Heart right ventricle (tissue), 16 donors: ENCODE measurements at regions not wholly inside any gene's neighbourhood (a gene's known extent, or its start where the extent isn't known, plus 50 kb on each side); places are given as distances from the start of the nearest gene placed in this dataset.

Source experiments
- ATAC-seq, 8 donors: fragments of 200-7000 bp; cut with Tn5 transposase; one replicate each; pipeline ENCODE4 v1.9.1; 2020; ENCODE audit warnings: mild to moderate bottlenecking in 8 of 8, moderate library complexity in 8 of 8, moderate number of reproducible peaks in 1 of 8
- DNase-seq, 2 donors: peaks; one replicate each; pipeline ENCODE4 v3.0.0-alpha.2; 2020
- H3K27ac ChIP-seq, 10 donors: fragments of 200-600 bp; sonication (generic) in 2 of 10; one replicate each; pipeline versions ENCODE4 v1.5.0 to v1.8.0; 2020 to 2022; ENCODE audit warnings: mild to moderate bottlenecking in 3 of 10
- H3K27me3 ChIP-seq, 7 donors: fragments of 200-600 bp; one replicate each; pipeline ENCODE4 v1.8.0; 2021 to 2022; ENCODE audit warnings: mild to moderate bottlenecking in 2 of 7
- H3K36me3 ChIP-seq, 9 donors: fragments of 200-600 bp; sonication (generic) in 1 of 9; one replicate each; pipeline versions ENCODE4 v1.5.0 to v1.8.0; 2020 to 2022; ENCODE audit warnings: mild to moderate bottlenecking in 2 of 9
- H3K4me1 ChIP-seq, 9 donors: fragments of 200-600 bp; sonication (generic) in 1 of 9; one replicate each; pipeline versions ENCODE4 v1.5.0 to v1.8.0; 2020 to 2022; ENCODE audit warnings: mild to moderate bottlenecking in 4 of 9
- H3K4me3 ChIP-seq, 10 donors: fragments of 200-600 bp; sonication (generic) in 2 of 10; one replicate each; pipeline versions ENCODE4 v1.5.0 to v1.8.0; 2020 to 2022; ENCODE audit warnings: mild to moderate bottlenecking in 7 of 10, moderate library complexity in 2 of 10
- H3K9me3 ChIP-seq, 11 donors: fragments of 200-600 bp in 10 of 11; sonication (generic) in 2 of 11; one replicate each; pipeline versions ENCODE4 v1.5.0 to v1.8.0; 2013 to 2022; ENCODE audit warnings: mild to moderate bottlenecking in 2 of 11, control low read depth in 1 of 11, moderate library complexity in 1 of 11
- WGBS, 2 donors: extraction: QIAGEN DNeasy Blood & Tissue Kit; methylation state at CpG; one replicate each; pipeline ENCODE4 v1.1.7; 2013; ENCODE audit warnings: inconsistent platforms in 1 of 2; 5-methylcytosine and 5-hydroxymethylcytosine counted together
- intact Hi-C, 10 donors: fragments of 100-400 bp; cut with DNase I; formaldehyde crosslinking; loops; one replicate each; pipeline versions ENCODE4 v1.11.1 to v1.14.2; 2022
- TF ChIP-seq, protein P1 (sequence below), 9 donors: fragments of 200-600 bp; sonication (generic) in 2 of 9; IDR thresholded peaks; one replicate each; pipeline versions ENCODE4 v1.5.0 to v1.8.0; 2021 to 2022; ENCODE audit warnings: antibody characterized with exemption in 9 of 9, mild to moderate bottlenecking in 5 of 9, moderate library complexity in 1 of 9
- donor health status: Arrhythmogenic right ventricular cardiomyopathy.
- donor health status: ischemic (EF 13 %, LVEDD 7.1; RV severe dilation, severe dysfunction).
- donor health status: healthy with polysubstance abuse.
- donor health status: DM: no; HTN: yes; CAD: no.
- donor health status: DM: no; HTN: no; CAD: no.
- donor health status: ischemic (EF 25% LVEDD 6.9; RV normal size, moderate dysfunction).
- donor health status: ischemic (EF 25% LVEDD 5.7; RV mildly dilated, moderate dysfunction).
- donor health status: healthy.
- donor health status: DM: yes; HTN: yes; CAD: no.
- donor health status: Ischemic cardiomyopathy.
- donor health status: ischemic (EF 35%, LVEDD 5.7; RV mildly dilated, moderate dysfunction).
- donor health status: nonischemic (EF 11% LVEDD 7.7; RV severe dilation, severe dysfunction).
- donor health status: DM: yes; HTN: yes; CAD: no.
- donor health status: PGD.
- donor health status: ischemic (EF 29% LVEDD 5.4; RV normal size, mild dysfunction).
- donor health status: nonischemic (EF 23%, LVEDD 6.1; RV moderate dilation, normal function).

DNA sequence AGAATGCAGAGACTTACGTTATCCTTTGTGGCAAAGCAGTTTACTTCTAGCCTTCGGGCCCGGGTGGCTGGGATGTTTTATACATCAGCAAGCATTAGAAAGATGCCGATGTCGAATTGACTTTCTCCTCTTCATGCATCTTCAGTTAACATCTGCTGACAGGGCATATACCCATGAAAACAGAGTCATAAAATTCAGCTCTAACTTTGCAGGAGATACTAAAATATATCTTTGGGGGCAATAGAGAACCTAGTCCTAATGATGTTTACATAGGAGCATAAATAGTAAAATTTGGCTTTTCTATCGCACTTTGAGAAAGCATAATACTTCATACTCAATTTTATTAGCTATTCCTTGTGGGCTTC lies 247.9 kb downstream of the PRELID2 start:
- WGBS, 2 donors: 89 to 90% methylated on average over 6 of the region's 6 CpGs
- H3K27me3 ChIP-seq: no peaks in the 10 kb centered on the region
- TF ChIP-seq, protein P1, sequence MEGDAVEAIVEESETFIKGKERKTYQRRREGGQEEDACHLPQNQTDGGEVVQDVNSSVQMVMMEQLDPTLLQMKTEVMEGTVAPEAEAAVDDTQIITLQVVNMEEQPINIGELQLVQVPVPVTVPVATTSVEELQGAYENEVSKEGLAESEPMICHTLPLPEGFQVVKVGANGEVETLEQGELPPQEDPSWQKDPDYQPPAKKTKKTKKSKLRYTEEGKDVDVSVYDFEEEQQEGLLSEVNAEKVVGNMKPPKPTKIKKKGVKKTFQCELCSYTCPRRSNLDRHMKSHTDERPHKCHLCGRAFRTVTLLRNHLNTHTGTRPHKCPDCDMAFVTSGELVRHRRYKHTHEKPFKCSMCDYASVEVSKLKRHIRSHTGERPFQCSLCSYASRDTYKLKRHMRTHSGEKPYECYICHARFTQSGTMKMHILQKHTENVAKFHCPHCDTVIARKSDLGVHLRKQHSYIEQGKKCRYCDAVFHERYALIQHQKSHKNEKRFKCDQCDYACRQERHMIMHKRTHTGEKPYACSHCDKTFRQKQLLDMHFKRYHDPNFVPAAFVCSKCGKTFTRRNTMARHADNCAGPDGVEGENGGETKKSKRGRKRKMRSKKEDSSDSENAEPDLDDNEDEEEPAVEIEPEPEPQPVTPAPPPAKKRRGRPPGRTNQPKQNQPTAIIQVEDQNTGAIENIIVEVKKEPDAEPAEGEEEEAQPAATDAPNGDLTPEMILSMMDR (IDR thresholded peaks at IDR 0.05): no peak

GRCh38 chr5:145586661-145587307 lies 248.4 kb downstream of the PRELID2 start:
- TF ChIP-seq, protein P1 (IDR thresholded peaks at IDR 0.05): no peak
- no peak overlapping the region for H3K4me3 ChIP-seq
- no peaks in the 10 kb centered on the region for H3K27me3 ChIP-seq
- no peaks in the 10 kb centered on the region for H3K4me1 ChIP-seq
- H3K27ac ChIP-seq: no peak overlapping the region
- WGBS, 2 donors: 68% methylated on average over 5 of the region's 5 CpGs
- intact Hi-C loops: no loop called here
- no peak for ATAC-seq
- H3K9me3 ChIP-seq: peaks cover 0 to 19% (median 0%) of the 10 kb centered on the region in 11 donors
- no peak for DNase-seq
- H3K36me3 ChIP-seq: no peaks in the 10 kb centered on the region

More for the DNA sequence above, 247.9 kb downstream of the PRELID2 start:
- Histone ChIP-seq H3K36me3 (no peaks in the 10 kb centered on the region), H3K27ac (no peak overlapping the region), H3K9me3 (peaks cover 0 to 19% (median 0%) of the 10 kb centered on the region in 11 donors), H3K4me1 (no peaks in the 10 kb centered on the region), H3K4me3 (no peak overlapping the region)
- intact Hi-C loops: no loop called here
- no peak for DNase-seq
- no peak for ATAC-seq

- H3K36me3 ChIP-seq: no peaks in the 10 kb centered on the region
- no peak for ATAC-seq
- H3K4me3 ChIP-seq: no peak overlapping the region
- H3K27me3 ChIP-seq: no peaks in the 10 kb centered on the region
- H3K27ac ChIP-seq: no peak overlapping the region
- H3K4me1 ChIP-seq: no peaks in the 10 kb centered on the region
- DNase-seq: no peak
- TF ChIP-seq, protein P1 (IDR thresholded peaks at IDR 0.05): no peak
- peaks cover 0 to 19% (median 0%) of the 10 kb centered on the region in 11 donors for H3K9me3 ChIP-seq
- intact Hi-C loops: no loop called here
- WGBS, 2 donors: 80% methylated on average over 5 of the region's 5 CpGs
Measured at GRCh38 chr5:145585443-145586148, 249.5 kb downstream of the PRELID2 start.

DNA sequence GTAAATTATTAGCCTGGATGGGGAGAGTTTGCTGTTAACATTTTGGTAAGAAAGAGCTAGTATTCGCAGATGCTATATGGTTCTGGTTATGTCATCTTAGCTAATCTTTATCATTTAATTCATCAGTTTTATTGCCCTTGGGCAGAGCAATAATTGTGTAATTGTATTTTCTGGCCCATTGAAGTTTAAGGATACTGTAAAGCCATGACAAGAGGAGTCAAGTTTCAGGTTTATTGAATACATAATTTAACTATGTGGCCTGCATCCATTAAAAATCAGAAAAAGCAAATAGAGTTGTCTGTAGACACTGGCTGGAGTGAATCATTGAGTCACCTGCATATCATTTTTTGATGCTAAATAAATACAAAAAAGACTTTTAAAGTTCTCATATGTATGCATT lies 255.8 kb downstream of the PRELID2 start:
- Histone ChIP-seq H3K27ac (no peak overlapping the region), H3K36me3 (no peaks in the 10 kb centered on the region), H3K4me3 (no peak overlapping the region), H3K27me3 (no peaks in the 10 kb centered on the region), H3K4me1 (no peaks in the 10 kb centered on the region), H3K9me3 (peaks cover 0 to 53% (median 14%) of the 10 kb centered on the region in 11 donors)
- WGBS, 2 donors: 95% methylated on average over 1 of the region's 1 CpG
- intact Hi-C loops: no loop called here
- no peak for DNase-seq
- ATAC-seq: no peak
- TF ChIP-seq, protein P1 (IDR thresholded peaks at IDR 0.05): no peak
